Pulmonary artery endothelial cell (primary cell): ENCODE measurements at regions not wholly inside any gene's neighbourhood (a gene's known extent, or its start where the extent isn't known, plus 50 kb on each side); places are given as distances from the start of the nearest gene placed in this dataset.
"Not testable (repeated sequence)": the region's sequence is repeated elsewhere in the genome, so short reads cannot be mapped to it uniquely, and the experiment has no call there.

Source experiments
- DNase-seq: peaks from one replicate; pipeline ENCODE4 v3.0.0-alpha.2; 2011; ENCODE audit warnings: low read depth, low spot score

DNA sequence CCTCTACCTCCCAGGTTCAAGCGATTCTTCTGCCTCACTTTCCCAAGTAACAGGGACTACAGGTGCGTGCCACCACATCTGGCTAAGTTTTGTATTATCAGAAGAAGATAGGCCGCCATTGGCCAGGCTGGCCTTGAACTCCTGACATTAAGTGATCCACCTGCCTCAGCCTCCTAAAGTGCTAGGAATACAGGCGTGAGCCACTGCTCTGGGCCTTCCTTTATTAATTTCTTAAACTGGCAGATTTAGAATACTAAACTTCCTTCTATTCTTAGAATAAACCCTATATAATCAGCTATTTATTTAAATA, 86.6 kb downstream of the HFE start:
- no peak for DNase-seq

DNA sequence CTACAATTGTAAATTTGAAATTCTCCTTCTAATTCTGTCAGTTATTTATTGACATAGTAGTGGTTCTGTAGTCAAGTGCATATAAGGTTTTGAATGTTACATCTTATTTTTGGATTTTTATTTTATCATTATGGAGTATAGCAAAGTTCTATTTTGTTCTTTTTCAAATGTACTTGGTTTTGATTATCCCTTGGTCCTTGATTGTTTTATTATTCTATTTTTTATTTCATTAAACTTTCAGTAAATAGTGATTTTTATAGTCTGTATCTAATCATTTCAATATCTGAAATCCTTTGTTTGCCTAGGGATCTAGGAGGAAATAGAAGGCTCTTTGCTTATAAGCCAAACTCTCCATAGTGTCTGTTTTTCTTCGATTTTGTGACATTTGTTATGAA, 87.8 kb downstream of the HFE start:
- no peak for DNase-seq

DNA sequence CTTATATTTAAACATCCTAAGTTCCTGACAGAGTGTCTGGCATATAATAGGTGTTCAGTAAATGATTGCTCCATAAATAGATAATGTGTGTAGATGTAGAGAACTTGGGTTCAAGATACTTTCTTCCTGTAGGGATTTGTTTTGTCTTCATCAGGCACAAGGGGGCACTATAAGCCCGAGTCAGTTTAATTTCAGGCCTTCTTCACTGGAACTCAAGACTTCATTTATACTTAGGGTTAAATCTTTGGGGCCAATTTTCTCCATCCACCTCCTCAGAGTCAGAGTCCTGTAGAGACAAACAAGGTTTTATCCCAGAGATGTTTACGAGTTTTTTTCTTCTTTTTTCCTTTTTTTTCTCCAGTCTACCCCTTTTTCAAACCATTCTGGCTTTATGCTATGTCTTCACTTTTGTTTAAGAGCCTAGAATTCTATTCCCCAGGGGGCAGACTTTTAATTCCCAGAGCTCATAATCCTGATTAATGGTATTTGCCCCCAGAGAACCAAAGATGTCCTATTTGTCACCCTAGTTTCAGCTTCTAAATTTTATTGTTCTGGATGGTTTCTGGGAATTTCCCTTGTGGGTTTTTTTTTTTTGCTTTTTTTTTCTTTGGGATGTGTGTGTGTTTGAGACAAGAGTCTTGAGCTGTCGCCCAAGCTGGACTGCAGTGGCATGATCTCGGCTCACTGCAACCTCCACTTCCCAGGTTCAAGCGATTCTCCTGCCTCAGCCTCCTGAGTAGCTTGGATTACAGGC, 88.4 kb downstream of the HFE start:
- peak; percentile 53 for DNase-seq

DNA sequence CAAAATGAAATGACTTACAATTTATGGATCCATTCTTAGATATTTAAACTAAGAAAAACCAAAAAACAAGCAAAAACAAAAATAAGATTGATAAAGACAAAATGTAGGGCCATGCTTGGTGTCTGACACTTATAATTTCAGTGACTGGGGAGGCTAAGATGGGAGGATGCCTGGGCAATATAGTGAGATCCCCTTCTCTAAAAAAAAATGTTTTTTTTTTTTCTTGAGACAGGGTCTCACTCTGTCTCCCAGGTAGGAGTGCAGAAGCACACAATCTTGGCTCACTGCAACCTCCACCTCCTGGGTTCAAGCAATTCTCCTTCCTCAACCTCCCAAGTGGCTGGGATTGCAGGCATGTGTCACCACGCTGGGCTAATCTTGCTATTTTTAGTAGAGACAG, 92.4 kb downstream of the HFE start:
- DNase-seq, result no peak

DNA sequence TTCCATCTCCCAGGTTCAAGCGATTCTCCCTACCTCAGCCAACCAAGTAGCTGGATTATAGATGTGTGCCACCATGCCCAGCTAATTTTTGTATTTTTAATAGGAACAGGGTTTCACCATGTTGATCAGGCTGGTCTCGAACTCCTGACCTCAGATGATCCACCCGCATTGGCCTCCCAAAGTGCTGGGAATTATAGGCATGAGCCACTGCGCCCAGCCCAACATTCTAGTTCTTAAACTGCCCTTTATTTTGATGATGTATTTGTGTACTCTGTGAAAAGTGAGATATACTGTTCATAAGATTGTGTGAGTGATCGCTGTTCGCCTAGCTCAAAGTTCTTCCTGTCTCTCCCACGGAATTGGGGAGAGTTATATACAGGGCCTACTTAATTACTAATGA, 93.1 kb downstream of the HFE start:
- no peak for DNase-seq

DNA sequence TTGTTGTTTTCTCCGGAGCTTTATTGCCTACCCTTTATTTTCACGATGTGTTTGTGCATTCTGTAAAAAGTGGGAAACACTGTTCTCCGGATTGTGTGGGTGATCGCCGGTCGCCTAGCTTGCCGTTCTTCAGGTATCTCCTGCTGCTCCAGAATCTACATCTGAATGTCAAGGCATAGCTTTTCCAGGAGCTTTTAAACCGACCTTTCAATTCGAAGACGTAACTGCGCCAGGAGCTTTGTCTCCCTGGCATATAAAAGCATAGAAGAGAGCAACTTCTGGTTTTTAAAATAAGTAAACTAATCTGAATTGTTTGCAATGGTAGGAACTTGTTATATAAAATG, 96.0 kb downstream of the HFE start:
- no peak for DNase-seq

DNA sequence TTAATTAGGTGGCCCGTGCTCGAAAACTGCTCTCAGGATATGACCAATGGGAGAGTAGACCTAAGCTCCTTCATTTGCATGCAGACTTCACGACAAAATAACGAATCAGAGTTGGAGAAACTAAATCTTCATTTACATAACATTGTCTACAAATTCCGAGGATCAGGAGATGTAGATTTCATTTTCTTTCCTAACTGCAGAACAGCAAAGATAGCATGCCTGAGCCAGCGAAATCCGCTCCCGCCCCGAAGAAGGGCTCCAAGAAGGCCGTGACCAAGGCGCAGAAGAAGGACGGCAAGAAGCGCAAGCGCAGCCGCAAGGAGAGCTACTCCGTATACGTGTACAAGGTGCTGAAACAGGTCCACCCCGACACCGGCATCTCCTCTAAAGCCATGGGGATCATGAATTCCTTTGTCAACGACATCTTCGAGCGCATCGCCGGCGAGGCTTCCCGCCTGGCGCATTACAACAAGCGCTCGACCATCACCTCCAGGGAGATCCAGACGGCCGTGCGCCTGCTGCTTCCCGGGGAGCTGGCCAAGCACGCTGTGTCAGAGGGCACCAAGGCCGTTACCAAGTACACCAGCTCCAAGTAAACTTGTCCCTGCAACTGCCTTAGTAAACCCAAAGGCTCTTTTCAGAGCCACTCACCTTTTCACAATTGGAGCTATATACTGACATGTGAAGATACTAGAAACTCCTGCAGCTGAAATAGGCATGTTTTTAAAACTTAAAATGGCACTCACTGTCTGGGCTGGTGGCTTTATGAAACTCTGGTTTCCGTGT, 96.5 kb downstream of the HFE start:
- DNase-seq, result no peak

DNA sequence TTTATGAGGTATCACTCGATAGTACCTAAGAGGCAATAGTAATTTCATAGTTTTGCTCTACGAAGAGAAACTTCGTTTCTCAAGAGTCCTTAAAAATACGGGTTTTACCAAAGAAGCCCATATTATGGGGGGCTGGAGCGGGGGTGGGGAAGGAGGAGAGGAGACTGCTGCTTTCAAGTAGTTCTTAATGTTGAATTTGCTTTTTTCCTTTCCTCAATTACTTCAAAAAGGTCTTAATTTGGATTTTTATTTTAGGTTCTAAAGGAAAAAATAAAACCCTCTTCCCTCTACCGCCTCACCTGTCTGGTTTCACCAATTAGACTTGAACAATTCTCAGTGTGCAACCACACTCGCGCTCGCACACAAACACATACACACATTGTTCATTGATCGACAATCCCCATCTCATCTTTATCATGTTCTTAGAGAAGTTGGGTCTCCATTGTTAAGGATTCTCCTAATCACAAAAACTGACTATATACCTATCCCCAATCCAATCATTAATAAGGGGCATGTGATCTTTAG, 97.2 kb downstream of the HFE start:
- no peak for DNase-seq

DNA sequence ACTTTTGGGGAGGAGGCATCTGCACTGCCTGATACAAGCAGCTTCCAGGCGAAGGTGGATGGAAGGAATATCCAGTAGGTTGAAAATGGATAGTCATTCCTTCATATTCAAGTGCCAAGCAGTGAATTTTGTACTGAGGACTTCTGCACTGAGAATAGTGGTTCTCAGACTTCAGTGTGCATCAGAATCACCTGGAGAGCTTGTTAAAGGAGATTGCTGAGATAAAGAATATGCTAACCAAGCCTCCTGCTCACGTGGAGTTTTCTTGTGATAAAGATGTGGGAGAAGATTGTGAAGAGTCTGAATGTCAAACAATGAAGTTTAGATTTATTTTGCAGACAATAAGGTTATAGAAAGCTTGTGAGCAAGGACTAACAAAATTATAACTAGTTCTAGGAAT, 97.8 kb downstream of the HFE start:
- no peak for DNase-seq

DNA sequence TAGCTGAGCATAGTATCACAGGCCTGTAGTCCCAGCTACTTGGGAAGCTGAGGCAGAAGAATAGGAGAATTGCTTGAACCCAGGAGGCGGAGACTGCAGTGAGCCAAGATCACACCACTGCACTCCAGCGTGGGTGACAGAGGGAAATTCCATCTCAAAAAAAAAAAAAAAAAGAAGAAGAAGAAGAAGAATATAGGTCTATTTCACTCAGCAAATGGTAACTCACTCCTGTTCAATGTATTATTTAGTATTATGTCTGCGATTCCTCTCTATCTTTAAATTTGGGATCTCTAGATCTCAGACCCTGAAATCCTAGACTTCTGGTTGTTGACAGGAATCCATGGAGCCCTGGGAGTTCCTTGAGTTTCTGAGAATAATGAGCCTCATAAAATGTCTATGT, 98.6 kb downstream of the HFE start:
- no peak for DNase-seq

DNA sequence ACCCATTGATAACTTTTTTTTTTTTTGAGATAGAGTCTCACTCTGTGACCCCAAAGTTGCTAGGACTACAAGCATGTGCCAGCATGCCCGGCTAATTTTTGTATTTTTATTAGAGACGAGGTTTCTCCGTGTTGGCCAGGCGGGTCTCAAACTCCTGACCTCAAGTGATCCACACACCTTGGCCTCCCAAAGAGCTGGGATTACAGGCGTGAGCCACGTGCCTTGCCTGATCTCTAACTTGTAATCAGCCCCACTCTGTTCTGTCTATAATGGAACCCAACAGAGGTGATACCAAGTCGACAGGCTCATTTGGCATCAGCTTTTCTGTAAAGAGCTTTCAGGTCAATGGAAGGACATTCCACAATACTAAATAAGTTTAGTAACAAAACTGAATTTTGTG, 99.4 kb downstream of the HFE start:
- no peak for DNase-seq

DNA sequence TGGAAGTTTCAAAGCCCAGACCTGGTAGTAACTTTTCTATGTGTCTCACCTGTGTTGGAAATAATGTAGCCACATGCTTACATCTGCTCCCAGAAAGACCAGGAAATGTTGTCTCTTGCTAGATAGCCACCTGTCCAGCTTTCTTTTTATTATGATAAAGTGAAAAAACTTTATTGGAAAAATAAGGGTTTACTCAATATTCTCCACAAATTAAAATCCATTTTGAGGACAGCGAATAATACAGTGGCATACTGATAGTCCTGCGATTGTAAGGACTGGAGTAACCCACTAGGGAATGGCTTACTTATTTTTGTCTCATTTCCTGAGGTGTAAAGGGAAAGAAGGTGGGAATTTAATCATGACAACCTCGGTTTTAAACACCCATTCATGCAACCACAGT, 100.1 kb downstream of the HFE start:
- DNase-seq, result no peak

DNA sequence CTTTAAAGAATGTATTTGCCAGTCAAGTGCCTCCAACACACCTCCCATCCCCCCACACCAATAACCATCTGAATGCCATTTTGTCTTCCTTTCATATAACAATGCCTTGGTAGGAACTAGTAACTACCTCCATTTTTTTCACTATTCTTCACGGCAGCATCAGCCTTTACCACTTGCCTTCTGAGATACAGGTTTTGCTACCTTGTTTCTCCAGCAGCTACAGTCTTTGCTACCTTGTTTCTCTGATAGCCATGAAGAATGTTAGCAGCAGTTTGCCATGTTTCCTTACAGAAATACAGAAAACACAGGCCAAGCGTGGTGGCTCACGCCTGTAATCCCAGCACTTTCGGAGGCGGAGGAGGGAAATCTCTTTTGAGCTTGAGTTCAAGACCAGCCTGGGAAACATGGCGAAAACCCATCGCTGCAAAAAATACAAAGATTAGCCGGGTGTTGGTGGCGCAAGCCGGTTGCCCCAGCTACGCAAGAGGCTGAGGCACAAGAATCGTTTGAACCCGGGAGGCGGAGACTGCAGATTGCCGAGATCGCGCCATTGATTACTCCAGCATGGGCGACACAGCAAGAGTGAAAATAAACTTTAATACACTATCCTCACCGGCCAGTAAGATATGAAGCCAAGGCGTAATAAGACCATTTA, 100.9 kb downstream of the HFE start:
- DNase-seq, result no peak

DNA sequence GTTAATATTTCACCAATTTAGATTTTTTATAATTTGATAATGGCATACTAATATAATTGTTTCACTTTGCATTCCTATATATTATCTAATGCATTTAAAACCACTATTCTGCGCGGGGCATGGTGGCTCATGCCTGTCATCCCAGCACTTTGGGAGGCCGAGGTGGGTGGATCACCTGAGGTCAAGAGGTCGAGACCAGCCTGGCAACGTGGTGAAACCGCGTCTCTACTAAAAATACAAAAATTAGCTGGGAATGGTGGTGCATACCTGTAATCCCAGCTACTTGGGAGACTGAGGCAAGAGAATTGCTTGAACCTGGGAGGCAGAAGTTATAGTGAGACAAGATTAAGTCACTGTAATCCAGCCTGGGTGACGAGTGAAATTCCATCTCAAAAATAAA, 104.3 kb downstream of the HFE start:
- not testable (repeated sequence) for DNase-seq

DNA sequence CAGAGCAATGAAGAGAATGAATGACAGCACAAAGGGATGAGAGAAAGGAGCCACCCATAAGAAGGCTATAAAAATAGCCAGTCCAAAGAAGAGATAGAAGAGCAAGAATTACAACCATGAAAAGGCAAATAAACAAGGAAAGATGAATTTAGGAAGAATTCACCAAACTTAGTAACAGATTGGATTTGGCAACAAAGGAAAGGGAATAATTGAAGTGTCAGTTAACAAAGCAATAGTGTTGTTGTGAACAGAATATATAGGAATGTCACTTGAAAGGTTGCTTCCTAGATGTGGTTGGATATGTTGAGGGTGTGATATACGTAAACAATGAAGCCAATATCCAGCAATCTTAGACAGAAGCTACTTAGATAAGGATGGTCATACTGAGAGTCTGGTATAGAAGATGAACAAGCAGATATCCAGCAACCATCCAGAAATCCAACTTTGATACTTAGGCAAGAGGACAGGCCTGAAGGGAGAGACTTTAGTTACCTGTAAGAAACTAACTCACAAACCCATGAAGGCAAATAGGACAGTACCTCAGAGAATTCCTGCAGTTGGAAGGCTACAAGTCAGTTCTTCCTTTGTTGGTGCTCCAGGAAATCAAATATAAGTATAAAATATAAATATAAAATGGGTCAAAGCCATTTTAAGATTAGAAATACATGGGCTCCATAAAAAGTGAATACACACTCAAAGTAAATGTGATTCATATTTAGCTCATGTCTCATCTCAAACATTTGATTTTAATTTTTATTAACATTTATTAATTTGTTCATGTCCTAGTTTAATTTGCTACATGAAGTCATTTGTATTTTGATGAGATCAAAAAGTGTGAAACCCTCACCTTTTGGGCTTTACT, 106.5 kb downstream of the HFE start:
- no peak for DNase-seq

DNA sequence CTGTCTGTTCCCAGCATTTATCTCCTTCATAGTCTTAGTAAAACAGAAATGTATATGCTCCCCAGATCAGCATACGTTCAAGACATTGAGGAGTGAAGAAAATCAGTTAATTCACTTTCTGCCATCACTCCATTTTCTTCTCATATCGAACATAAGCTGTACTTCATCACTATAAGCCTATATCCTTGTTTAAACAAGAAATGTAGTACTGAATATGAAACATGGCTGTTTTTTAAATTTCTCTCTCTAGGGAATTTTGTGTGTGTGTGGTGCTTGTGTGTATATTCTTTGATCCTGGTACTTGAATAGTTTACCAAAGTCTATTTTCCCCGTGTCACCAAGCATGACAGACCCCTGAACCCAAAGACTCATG, 107.1 kb downstream of the HFE start:
- no peak for DNase-seq

DNA sequence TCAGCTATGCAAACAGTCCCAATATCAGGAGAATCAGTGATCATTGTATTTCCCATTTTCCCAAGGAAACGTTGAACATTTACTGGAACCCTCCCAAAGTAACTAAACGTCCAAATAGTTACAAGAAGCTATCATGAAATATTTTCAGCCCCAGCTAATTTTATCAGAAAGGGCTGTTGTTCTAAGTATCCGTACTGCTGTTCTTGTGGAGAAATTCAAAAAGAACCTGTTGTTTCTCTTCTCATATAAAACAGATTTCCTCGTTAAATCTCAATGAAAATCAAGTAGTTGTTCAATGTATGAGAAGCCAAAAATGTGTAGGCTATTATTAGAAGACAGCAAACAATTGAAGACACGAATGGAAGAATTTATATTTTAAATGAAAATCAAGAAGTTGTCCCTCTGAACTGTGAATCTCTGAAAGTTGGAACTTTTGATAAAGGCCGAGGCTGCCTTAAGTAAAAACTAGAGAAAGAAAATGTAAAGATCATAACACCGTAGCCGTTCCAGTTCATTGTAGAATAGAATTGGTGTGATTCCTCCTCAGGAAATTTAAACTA, 107.7 kb downstream of the HFE start:
- no peak for DNase-seq

DNA sequence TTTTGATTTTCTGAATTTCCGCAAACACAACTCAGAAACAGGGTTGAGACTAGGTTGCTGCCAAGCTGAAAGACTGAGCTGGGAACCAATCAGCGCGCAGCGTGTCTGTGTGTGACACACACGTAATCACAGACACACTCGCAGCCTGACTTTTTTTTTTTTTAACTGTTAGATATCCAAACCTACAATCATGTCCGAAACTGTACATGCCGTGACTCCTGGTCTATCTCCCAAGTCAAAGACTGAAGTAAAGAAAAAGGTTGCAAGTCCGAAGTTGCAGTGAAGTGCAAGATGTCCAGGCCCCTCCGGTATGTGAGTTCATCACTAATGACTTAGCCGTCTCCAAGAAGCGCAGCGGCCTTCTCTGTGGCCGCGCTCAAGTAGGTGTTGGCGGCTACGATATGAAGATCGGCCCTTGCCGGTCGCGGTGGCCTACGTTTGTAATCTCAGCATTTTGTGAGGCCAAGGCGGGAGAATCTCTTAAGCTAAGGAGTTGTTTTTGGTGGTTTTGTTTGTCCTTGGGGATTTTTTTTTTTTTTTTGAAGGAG, 108.2 kb downstream of the HFE start:
- peak; percentile 86 for DNase-seq

DNA sequence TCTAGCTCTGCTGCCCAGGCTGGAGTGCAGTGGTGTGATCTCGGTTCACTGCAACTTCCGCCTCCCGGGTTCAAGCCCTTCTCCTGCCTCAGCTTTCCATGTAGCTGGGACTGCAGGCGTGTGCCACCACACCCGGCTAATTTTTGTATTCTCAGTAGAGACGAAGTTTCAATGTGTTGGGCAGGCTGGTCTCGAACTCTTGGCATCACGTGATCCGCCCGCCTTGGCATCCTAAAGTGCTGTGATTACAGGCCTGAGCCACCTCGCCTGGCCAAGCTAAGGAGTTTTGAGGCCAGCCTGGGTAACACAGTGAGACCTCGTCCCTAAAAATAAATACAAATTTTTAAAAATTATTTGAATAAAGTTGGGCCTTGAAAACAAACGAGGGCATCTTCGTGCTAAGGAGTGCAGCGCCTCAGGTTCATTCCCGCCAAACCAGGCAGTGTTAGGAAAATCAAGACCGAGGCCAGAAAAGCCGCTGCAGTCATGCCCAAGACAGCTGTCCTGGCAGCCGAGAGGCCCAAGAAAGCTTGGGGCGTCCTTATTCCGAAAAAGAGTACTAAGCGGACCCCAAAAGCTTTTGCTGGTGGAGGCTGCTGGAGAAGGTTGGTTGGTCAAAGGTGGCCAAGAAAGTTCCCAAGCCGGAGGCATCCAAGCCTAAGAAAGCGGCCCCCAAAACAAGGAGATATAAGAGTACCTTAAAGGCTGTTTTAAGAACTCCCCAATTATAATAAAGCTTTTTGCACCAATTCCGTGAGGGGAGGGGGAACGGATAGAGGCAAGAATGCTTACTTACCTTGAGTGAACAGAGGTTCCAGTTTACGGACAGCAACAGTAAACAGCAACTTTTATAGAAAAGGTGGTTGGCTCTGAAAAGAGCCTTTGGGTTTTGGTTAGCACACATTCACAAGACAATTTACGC, 109.0 kb downstream of the HFE start:
- DNase-seq, result no peak
